ENCODE measurements at regions not wholly inside any gene's neighbourhood (a gene's known extent, or its start where the extent isn't known, plus 50 kb on each side); places are given as distances from the start of the nearest gene placed in this dataset.
"Not testable (repeated sequence)": the region's sequence is repeated elsewhere in the genome, so short reads cannot be mapped to it uniquely, and the experiment has no call there.

GRCh38 chr2:150122156-150122555 lies 365.3 kb downstream of the RND3 start:
- no peak for DNase-seq (ENCODE audit: low read depth in 2 of 3, low spot score in 2 of 3)

GRCh38 chr2:150120326-150120955 lies 367.0 kb downstream of the RND3 start:
- no peak for DNase-seq (ENCODE audit: low read depth in 2 of 3, low spot score in 2 of 3)

- DNase-seq (ENCODE audit: low read depth in 2 of 3, low spot score in 2 of 3): no peak
These were observed 367.6 kb downstream of the RND3 start for GRCh38 chr2:150119819-150120218.

DNA sequence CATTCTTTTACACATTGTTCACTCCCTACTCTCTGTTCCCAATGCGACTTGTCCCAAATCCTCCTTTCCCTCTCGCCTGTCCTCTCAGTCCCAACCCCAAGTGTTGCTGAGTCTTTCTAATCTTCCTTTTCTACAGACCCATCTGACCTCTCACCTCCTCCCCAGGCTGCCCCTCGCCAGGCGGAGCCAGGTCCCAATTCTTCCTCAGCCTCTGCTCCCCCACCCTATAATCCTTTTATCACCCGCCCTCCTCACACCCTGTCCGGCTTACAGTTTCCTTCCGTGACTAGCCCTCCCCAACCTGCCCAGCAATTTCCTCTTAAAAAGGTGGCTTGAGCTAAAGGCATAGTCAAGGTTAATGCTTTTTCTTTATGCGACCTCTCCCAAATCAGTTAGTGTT lies 373.4 kb downstream of the RND3 start:
- DNase-seq (ENCODE audit: low read depth in 2 of 3, low spot score in 2 of 3): not testable (repeated sequence)

- no peak for DNase-seq (ENCODE audit: low read depth in 2 of 3, low spot score in 2 of 3)
These were observed 376.9 kb downstream of the RND3 start for GRCh38 chr2:150110548-150110947.

DNA sequence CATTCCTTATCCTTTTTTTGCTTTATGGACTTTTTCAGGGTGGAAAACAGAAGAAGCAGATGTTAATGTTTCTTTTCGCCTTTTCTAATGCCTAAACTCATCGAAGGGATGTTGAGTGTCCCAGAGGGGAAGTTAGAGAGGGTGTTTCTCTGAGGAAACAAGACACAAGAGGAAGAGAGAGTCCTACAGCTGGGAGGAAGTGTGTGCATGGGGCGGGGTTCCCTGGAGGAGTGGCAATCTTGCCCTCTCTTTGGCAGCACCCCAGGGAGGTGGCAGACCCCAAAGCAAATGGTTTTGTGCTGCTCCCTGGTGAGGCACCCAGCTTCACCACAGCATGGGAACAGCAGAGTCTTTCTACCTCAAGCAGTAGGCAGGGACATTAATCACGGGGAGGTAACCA lies 377.6 kb downstream of the RND3 start:
- DNase-seq (ENCODE audit: low read depth in 2 of 3, low spot score in 2 of 3): no peak

GRCh38 chr2:150109028-150109427 lies 378.4 kb downstream of the RND3 start:
- no peak for DNase-seq (ENCODE audit: low read depth in 2 of 3, low spot score in 2 of 3)

GRCh38 chr2:150107816-150108215 lies 379.7 kb downstream of the RND3 start:
- no peak for DNase-seq (ENCODE audit: low read depth in 2 of 3, low spot score in 2 of 3)

- DNase-seq (ENCODE audit: low read depth in 2 of 3, low spot score in 2 of 3): no peak
These were observed 380.3 kb downstream of the RND3 start for GRCh38 chr2:150107170-150107569.

DNA sequence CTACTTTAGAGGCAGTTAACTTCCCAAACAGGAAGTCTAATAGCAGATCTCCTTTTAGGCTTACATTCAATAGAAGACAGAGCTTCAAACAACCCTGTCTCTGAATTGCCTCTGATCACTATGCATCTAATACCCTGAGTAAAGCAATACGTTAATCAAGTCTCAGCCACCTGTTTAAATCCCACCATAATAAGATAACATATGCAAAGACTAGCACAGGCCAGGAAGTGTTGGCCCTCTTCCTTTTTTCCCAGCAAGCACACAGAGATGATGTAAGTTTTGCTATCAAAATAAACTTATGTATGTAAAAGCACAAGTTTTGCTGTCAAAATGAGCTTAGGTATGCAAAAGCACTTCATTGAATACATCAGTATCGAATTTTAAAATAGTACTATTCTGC lies 385.5 kb downstream of the RND3 start:
- no peak for DNase-seq (ENCODE audit: low read depth in 2 of 3, low spot score in 2 of 3)

GRCh38 chr2:150100834-150101233 lies 386.6 kb downstream of the RND3 start:
- no peak for DNase-seq (ENCODE audit: low read depth in 2 of 3, low spot score in 2 of 3)

- no peak for DNase-seq (ENCODE audit: low read depth in 2 of 3, low spot score in 2 of 3)
These were observed 387.1 kb downstream of the RND3 start for GRCh38 chr2:150100336-150100735.

DNA sequence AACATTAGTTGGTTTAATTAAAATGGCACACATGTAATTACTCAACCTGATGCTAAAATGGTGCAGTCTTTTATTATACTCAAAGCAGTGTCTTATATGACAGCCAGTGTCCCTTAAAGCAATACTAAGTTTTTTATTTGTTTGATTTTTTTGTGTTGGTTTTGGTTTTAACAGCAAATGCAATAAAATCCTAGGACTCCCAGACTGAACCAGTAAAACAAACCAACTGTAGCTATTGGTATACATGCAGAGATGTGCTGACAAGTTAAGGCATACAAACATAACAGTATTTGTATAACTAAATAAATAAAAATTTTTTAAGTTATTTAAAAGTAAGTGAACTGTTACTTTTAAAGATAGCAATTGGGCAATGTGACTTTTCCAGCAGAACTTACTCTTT lies 387.7 kb downstream of the RND3 start:
- DNase-seq (ENCODE audit: low read depth in 2 of 3, low spot score in 2 of 3): no peak

DNA sequence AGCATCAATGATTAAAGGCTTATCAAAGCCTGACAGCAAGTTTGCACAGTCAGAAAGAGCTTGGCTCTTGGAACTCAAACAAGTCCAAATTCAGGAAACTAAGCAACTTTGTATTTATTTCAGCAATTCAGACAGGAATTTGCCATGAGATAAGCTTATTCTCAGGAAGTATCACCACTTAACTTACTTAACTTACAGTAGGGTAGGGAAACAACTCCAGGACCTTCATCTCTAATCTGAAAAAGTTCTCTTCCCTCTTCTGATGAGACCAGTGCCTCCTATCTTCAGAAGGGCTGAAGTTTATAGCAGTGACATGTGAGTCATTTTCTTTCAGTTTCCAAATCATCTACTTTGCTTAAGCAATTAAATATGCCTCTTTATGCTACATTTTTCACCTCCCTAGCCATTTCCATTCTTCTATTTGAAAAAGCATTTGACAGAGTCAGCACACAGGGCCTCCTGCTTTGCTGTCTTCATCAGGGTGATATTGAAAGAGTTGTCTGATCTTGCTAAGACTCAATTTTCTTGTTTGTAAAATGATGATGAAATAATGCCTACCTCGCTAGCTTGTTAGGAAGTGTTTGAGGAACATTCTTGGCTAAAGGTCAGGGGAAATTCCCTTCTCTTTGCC lies 389.5 kb downstream of the RND3 start:
- no peak for DNase-seq (ENCODE audit: low read depth in 2 of 3, low spot score in 2 of 3)

- DNase-seq (ENCODE audit: low read depth in 2 of 3, low spot score in 2 of 3): no peak
These were observed 390.1 kb downstream of the RND3 start for GRCh38 chr2:150097402-150097801.

GRCh38 chr2:150095361-150096095 lies 391.9 kb downstream of the RND3 start:
- no peak for DNase-seq (ENCODE audit: low read depth in 2 of 3, low spot score in 2 of 3)

DNA sequence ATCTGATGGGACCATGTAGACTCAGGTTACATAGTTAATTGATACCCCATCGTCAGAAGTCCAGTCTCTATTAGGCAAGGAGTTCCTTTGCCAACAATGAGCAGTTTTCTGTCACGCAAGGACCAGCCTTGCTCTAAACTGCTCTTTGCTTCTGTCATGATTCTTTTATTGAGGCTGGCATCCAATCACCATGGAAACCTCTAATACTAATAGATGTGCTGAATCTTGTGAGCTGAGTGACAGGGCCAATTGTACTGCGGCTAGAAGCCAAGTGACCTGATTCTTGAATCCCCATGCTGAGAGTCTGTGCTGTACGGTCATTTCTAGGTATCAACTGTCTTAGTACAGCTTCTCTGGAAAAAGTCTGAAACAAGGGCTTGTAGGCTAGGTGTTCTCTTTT lies 395.6 kb downstream of the RND3 start:
- DNase-seq (ENCODE audit: low read depth in 2 of 3, low spot score in 2 of 3): no peak

DNA sequence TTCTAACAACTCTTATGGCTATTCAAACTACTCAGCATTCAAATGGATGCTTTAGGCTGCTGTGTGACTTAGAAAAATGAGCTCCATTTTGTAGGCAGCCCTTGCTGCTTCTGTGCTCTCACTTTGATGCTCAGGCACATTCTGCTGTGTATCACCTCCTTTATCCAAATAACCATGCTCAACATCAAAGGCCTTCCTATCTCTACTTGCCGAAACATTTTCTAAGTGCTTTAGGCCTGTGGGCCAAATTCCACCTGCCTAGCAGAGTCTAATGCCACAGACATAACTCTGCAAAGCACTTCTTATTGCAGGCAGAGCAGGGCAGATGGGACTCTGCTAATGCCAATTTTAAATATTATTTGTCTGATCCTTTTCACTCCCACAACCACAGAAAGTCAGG lies 397.4 kb downstream of the RND3 start:
- no peak for DNase-seq (ENCODE audit: low read depth in 2 of 3, low spot score in 2 of 3)

DNA sequence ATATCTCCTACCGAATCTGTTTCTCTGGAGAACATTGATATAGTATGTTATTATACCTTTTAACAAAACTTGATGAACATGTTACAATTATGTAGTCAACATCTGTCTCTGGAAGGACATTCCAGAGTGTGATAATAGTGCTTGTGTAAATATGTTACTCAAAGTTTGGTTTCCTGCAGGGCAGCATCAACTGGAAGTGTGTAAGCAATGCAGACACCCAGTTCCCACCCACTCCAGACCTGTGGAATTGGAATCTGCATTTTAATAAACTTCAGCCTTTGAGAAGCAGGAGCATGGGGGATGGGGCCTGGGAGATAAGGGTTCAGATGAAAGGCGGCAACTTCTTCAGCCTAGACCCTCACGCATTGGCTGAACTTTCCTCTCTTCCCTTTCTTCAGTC lies 398.9 kb downstream of the RND3 start:
- DNase-seq (ENCODE audit: low read depth in 2 of 3, low spot score in 2 of 3): no peak

DNA sequence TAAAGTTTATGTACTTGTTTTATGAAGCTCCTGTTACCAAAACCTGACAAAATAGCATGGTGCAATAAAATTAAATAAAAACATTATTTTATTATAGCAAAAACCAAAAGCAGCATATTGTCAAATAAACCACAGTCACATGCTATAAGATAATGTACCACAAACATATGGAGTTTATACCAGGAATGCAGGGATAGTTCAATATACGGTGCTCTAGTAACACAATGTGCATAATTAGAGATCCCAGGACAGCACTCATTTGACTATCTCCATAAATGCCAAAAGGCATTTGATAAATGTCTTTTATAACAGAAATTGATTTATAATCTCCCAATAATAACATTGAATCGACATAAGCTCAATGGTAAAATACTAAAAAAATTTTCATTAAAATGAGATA lies 402.0 kb downstream of the RND3 start:
- DNase-seq (ENCODE audit: low read depth in 2 of 3, low spot score in 2 of 3): no peak

- DNase-seq (ENCODE audit: low read depth in 2 of 3, low spot score in 2 of 3): no peak
These were observed 405.5 kb downstream of the RND3 start for GRCh38 chr2:150081775-150082481.

DNA sequence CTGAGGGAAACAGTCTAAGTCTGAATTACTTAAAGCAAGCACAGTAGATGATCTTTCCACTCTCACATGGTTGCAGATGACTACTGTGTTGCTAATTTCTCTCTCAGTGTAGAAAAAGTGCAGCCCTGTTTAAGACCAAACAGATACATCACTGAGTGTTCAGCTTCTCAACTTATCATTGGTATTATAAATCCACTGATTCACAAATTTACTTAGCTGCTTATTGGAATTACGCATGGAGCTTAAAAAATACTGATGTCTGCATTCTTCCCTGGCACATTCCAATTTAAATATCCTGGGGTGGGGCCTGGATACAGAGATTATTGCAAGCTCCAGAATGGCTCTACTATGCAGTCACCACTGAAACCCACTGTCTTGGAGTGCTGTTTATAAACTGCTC lies 411.2 kb downstream of the RND3 start:
- no peak for DNase-seq (ENCODE audit: low read depth in 2 of 3, low spot score in 2 of 3)

All from hematopoietic multipotent progenitor cell (in vitro differentiated cells).